ENCODE measurements at regions not wholly inside any gene's neighbourhood (a gene's known extent, or its start where the extent isn't known, plus 50 kb on each side); places are given as distances from the start of the nearest gene placed in this dataset.

DNA sequence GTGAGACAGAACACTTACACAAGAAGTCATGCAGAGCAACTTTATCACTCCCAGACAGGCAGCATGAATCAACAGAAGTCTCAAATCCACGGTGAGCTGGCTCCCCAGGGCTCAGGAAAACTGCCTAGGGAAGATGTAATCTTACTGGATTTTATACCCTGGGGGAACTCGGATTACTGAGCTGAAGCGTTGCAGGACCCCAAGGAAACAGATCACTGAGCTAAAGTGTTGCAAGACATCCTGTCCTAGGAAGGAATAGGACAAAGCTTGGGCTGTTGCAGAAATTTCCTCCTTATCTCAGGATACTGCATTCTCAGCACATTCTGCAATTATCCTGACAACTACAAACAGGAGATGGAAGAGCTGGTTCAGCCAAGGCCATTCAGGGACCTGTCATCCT is 224.8 kb downstream of the TFAP2A start:
- H3K9me3 Mint-ChIP-seq = no peaks in the 10 kb centered on the region

More for the DNA sequence above, 224.8 kb downstream of the TFAP2A start:
- Histone ChIP-seq H3K79me2 (ENCODE audit: insufficient read depth, low read length) (no peaks in the 10 kb centered on the region), H3K56ac (ENCODE audit: insufficient read length, low read depth, low read length) (no peak overlapping the region), H2AFZ (ENCODE audit: low read length) (no peak overlapping the region), H3T11ph (ENCODE audit: low read length) (no peak overlapping the region), H3K9ac (ENCODE audit: extremely low read depth, insufficient read length, low read length) (no peak overlapping the region), H4K5ac (ENCODE audit: insufficient read length, low read depth, low read length) (no peak overlapping the region), H2BK20ac (ENCODE audit: low read depth, low read length, poor library complexity, severe bottlenecking) (no peak overlapping the region), H2BK15ac (ENCODE audit: low read depth, low read length) (no peak overlapping the region), H3K23ac (ENCODE audit: insufficient read length, low read depth, low read length) (no peak overlapping the region), H2BK12ac (ENCODE audit: insufficient read length, low read depth, low read length) (no peak overlapping the region), H3K27ac (ENCODE audit: insufficient read length, low read depth, low read length) (no peak overlapping the region), H2AK5ac (ENCODE audit: insufficient read length, low read length) (no peak overlapping the region), H3K18ac (ENCODE audit: insufficient read length, low read depth, low read length) (no peak overlapping the region), H3K27me3 (ENCODE audit: insufficient read depth, low read length) (no peaks in the 10 kb centered on the region), H3K23me2 (ENCODE audit: insufficient read length, low read depth, low read length, poor library complexity, severe bottlenecking) (no peaks in the 10 kb centered on the region), H3K9me3 (ENCODE audit: control insufficient read depth, low read depth, low read length) (no peaks in the 10 kb centered on the region), H3K4me1 (ENCODE audit: insufficient read depth, low read length) (no peaks in the 10 kb centered on the region), H3K4ac (ENCODE audit: low read depth, low read length) (no peak overlapping the region), H3K79me1 (ENCODE audit: insufficient read depth, low read depth, low read length, poor library complexity, severe bottlenecking) (no peaks in the 10 kb centered on the region), H3K4me2 (ENCODE audit: insufficient read depth, insufficient read length, low read length) (no peak overlapping the region), H4K20me1 (ENCODE audit: control insufficient read depth, insufficient read depth, insufficient read length) (no peaks in the 10 kb centered on the region), H4K8ac (replicated peaks; ENCODE audit: insufficient read length, low read depth, low read length) (no peak overlapping the region), H4K91ac (ENCODE audit: insufficient read length, low read depth, low read length) (no peak overlapping the region), H2BK5ac (ENCODE audit: insufficient read length, low read length) (no peak overlapping the region), H2BK120ac (ENCODE audit: low read depth, low read length, poor library complexity, severe bottlenecking) (no peak overlapping the region), H3K14ac (ENCODE audit: insufficient read depth, low read length) (no peak overlapping the region)
- peaks cover 0 to under 1% of the 10 kb centered on the region in 2 experiments; a peak in 1 of 4 replicates for H3K4me1 Mint-ChIP-seq
- no peaks in the 10 kb centered on the region for H3K36me3 Mint-ChIP-seq (ENCODE audit: insufficient read depth in 1 of 3, low read depth in 3 of 3)
- H3K27ac Mint-ChIP-seq = no peak overlapping the region
- TF ChIP-seq, protein P1, sequence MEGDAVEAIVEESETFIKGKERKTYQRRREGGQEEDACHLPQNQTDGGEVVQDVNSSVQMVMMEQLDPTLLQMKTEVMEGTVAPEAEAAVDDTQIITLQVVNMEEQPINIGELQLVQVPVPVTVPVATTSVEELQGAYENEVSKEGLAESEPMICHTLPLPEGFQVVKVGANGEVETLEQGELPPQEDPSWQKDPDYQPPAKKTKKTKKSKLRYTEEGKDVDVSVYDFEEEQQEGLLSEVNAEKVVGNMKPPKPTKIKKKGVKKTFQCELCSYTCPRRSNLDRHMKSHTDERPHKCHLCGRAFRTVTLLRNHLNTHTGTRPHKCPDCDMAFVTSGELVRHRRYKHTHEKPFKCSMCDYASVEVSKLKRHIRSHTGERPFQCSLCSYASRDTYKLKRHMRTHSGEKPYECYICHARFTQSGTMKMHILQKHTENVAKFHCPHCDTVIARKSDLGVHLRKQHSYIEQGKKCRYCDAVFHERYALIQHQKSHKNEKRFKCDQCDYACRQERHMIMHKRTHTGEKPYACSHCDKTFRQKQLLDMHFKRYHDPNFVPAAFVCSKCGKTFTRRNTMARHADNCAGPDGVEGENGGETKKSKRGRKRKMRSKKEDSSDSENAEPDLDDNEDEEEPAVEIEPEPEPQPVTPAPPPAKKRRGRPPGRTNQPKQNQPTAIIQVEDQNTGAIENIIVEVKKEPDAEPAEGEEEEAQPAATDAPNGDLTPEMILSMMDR (conservative IDR thresholded peaks at IDR 0.05) = no peak
- WGBS (ENCODE audit: extremely low coverage, insufficient read length, low lambda C conversion rate) = no CpG with 5 or more reads among the region's 3 CpGs
- DNase-seq = no peak
- peaks cover 2% of the 10 kb centered on the region for H3K27me3 Mint-ChIP-seq (ENCODE audit: low read depth)
- H3K4me3 Mint-ChIP-seq = no peak overlapping the region

Measured in H9 (cell line).